OCI-M1 (cell line): ENCODE measurements at regions not wholly inside any gene's neighbourhood (a gene's known extent, or its start where the extent isn't known, plus 50 kb on each side); places are given as distances from the start of the nearest gene placed in this dataset.

Source experiments
- DNase-seq: peaks from one replicate; lab custom pipeline; 2025; lab: John Stamatoyannopoulos, UW

DNA sequence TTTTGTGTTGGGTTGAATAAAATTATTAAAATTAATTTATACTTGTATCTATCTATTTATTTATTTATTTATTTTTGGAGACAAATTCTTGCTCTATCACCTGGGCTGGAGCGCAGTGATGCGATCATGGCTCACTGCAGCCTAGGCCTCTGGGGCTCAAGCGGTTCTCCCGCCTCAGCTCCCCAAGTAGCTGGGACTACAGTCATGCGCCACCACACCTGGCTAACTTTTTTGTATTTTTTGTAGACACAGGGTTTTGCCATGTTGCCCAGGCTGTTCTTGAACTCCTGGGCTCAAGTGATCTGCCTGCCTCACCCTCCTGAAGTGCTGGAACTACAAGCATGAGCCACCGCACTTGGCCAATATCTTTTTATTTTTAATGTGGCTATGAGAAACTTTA lies 134.7 kb upstream of the SPDL1 start:
- no peak for DNase-seq

DNA sequence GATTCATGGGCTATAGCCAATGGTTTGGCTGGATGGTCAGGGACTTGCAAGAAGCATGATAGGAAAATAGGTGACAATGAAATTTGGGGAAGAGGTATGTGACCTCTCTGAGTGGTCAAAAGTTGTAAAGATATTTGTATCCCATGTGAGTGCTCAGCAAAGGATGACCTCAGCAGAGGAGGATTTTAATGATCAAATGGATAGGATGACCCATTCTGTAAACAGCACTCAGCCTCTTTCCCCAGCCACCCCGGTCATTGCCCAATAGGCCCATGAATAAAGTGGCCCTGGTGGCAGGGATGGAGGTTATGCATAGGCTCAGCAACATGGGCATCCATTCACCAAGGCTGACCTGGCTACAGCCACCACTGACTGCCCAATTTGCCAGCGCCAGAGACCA lies 138.4 kb upstream of the SPDL1 start:
- no peak for DNase-seq

DNA sequence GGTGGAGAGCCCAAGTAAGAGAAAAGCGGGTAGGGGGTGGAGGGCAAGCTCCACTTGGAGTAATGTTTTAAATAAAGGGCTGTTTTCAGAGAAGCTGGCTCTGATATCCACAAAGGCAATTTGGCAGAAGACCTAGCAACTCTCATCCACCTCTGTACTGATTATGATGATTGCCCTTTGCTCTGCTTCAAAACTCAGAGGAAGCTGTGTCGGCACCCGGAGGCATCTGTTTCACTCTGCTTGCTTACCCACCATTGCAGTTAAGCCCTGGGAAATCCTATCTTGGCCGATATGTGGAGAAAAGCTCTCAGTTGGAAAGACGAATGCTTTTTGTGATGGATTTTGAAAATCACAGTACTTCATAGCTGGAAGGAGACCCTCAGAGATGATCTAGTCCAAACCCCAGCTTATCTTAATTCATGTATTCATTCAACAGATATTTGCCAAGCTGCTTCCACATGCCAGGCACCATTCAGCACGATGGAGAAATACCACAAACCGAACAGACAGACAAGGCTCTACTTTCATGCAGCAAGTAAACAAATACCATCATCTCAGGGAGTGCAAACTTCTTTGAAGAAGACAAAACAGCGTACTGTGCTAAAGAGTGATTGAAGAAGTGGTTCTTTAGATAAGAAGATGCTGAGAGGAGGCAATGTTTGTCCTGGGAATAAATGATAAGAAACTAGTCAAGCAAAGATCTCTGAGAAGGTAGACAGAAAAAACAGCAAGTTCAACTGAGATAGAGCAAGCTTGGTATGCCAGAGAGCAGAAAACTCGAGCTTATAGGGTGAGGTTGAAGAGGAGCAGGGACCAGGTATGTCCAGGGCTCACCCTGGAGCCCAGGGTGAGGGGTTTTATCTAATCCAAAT lies 140.4 kb upstream of the SPDL1 start:
- DNase-seq: no peak

DNA sequence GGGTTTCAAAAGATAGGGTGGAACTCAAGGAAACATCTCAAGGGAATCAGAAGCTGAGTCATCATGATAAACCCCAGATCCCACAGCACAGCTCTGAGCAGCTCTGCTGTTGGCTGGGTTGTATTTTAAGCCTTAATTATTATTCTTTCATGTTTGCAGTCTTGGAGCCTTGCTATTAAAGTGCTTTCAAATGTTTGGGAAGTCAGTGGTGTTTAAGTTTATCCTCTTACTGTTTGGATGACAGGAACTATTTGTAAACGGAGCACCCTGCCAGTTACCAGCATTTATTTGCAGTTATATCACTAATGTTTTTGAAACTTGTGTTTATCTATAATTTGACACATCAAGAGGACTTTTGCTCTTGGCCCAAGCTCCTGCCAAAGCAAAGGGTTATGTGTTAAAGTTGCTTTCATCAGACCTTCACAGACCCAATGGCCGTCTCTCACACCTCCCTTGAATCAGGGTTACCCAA lies 141.1 kb upstream of the SPDL1 start:
- DNase-seq: no peak

DNA sequence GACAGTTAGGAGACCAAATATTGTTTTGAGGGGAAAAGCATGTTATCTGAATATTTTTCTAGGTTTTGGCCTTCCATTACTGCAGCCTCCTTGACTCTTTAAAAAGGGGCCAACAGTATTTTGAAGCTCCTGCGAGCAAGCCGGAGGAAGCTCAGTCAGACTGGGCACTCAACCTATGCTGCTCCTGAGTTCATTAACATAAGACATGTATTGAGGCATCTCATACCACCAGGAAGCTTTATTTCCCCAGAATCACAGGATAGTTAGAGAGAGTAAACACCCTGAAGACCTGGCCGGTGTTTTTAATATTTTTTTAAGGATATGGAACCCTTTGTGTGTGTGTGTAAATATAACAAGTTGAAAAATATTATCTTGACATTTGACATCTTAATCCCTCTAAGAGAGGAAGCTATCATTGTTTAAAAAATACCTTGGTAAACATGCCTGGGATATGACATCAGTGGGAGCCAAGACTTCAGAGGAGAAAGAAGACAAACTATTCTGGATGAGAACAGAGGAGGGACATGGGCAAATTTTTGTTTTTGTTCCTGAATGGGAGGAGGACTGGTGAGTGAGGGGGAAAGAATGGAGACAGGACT lies 139.3 kb upstream of the SLIT3 start:
- DNase-seq: no peak

DNA sequence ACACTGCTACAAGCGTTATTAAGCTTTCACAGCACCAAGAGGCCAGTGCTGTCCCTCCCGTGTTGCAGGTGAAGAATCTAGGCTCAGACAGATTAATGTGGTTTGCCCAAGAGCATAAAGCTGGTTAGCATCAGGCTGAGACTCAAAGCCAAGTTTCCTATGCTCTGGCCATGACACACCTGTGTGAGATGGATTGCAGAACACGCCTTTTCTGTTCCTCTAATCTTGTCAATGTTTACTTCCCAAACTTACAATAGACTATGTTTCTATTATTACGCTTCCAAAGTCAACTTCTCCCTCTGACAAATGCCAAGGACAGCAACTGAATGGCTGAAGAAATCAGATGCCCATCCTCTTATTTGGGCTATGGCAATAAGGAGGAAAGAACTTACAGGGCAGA lies 138.4 kb upstream of the SLIT3 start:
- DNase-seq: no peak

DNA sequence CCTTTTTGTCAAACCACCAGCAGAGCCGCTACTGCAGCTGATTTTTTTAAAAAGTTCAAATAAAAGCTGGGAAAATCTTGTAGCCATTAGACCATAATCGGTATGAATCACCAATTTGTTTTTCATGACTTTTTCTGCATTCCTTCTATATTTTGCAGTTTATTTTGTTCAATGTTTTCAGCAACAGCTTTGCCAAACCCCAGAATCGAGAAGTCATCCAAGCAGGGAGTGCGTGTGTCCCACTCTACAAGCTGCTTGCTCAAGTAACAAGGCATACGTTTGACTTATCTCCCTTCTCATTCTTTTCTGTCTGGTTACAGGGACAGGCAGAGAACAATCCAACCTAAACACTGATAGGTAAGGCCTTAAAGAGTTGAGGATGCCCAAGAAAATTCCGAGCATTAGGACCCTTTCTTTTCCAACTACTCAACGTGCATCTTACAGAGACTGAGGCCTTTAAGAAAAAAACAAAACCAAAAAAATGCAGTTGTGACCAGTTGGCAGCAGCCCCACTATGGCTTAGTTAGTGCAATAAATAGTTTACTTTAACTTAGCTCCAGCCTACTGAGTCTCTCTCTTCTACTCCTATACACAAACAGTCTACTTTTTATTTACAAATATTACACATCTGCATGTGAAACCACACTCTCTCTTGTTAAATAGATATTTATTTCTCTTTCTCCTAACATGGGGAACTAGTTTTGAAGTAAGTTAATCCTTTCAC lies 134.7 kb upstream of the SLIT3 start:
- no peak for DNase-seq

DNA sequence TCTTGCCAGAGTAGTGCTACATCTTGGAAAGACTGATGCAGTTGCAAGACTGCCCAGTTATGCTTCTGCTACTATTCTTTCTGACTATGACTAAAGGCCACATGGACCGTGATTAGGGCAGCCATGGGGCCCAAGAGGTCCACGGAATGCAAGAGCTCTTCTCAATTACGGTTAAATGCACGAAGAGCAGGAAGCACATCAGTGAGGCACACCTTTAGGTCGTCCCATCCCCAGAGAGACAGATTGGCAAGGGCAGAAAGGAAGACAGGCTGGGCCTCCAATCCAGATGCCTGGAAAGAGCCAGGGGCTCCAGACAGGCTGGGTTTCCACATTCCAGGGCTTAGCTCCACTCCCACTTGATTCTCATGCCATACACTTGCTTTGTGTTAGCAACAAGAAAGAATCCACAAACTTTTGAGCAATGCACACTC lies 132.3 kb upstream of the SLIT3 start:
- no peak for DNase-seq

DNA sequence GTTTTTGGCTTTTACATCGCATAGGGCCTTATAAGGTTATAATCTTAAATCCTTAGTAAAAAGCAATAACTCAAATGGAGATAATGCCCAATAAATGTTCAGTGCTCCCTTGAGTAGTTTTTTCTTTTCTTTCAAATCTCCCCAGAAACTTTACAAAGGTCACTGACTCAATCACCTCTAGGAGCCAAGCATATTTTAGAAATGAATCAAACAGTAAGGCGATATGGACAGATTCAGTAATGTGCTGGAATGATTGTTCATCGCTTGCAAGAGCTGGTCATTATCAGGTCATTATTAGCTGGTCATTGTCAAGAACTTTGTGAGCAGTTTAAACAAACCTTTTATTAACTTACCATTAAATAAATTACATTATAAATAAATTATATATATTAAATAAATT lies 130.4 kb upstream of the SLIT3 start:
- no peak for DNase-seq

DNA sequence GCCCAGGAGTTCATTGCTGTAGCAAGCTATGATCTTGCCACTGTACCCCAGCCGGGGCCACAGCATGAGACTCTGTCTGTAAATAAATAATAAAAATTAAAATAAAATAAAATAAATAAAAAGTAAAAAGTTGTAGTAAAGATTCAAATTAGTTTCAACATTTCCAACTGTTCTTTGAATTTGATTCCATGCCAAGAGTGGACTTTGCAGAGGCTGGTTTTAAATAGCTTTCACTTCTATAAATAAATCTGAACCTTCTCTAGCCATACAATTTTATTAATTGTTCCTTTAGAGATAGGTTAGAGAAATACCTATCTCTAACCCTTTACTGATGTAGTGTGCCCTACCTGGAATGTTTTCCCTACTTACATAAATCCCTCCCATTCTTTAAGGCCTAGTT lies 129.7 kb upstream of the SLIT3 start:
- no peak for DNase-seq

DNA sequence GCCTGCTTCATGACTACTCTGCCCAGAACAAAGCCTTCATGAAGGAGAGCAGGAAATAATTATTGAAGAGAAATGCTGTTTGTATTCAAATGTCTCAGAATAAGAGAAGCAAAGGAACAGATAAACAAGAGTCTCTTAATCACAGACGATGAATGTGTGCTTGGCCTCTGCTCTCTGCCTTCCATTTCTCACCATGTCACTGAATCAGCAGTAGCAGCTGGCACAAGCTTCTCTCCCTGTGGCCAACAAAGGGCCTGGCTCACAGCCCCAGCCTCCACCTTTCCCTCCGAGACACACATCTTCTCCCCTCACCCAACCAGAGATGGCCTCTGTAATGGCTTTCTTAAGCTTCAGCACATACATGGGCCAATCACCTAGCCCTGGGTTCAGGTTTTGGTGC lies 128.1 kb upstream of the SLIT3 start:
- DNase-seq: no peak

DNA sequence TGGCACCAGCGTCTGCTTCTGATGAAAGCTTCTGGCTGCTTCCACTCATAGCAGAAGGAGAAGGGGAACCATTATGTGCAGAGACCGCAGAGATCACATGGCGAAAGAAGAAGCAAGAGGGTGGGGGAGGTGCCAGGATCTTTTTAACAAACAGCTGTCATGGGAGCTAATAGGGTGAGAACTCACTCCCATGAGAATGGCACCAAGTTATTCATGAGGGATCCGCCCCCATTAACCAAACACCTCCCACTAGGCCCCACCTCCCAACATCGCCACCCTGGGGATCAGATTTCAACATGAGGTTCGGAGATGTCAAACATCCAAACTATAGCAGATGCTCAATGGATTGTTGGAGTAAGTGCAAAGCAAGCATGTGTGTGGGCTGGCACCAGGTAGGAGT lies 125.8 kb upstream of the SLIT3 start:
- DNase-seq: peak; percentile 23

DNA sequence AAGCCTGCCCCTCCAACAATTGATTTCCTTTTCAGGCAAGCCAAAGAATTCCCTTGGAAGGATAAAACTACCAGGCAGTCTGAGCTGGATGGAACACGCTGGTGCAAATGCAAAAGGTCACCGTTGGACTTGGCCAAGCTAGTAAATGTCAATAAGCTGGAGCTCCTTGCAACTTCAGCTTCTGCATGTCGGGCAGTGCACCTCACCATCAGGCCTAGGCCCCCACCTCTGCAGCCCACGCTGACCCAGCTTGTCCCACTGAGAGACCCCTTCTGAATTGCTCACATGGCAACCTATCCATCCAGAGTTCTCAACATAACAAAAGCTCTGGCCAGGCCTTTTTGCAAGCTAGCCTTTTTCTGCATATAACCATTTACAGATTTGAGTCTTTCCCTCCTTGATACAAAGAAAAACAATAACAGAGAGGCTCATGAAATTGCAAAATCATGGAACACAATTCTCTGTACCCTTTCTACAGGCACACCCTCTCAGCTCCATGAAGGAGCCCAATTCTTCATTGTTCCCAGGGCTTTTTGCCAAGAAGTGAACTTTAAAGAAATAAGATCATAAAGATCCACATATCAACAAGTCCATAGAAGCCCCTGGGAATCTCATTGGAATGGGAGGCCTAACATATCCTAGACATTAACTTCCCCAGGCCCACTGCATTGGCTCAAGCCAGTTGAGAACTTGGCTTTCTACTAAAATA lies 123.9 kb upstream of the SLIT3 start:
- no peak for DNase-seq

DNA sequence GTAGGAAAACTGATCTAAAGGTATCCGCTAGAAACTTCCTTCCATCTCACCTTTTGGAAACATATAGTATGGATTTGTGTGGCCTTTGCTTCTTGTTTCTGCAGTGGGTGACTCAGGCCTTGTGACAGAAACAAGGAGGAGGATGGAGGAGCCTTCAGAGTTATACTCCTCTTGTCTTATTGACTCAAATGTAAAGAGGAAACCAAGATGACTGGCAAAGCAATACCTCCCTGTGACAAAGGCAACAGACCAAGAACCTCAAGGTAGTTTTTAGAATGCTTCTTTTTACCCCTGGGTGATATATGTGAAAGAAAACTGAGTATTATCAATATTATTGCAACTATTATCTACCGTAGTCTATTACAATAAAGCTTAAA lies 123.3 kb upstream of the SLIT3 start:
- DNase-seq: no peak

DNA sequence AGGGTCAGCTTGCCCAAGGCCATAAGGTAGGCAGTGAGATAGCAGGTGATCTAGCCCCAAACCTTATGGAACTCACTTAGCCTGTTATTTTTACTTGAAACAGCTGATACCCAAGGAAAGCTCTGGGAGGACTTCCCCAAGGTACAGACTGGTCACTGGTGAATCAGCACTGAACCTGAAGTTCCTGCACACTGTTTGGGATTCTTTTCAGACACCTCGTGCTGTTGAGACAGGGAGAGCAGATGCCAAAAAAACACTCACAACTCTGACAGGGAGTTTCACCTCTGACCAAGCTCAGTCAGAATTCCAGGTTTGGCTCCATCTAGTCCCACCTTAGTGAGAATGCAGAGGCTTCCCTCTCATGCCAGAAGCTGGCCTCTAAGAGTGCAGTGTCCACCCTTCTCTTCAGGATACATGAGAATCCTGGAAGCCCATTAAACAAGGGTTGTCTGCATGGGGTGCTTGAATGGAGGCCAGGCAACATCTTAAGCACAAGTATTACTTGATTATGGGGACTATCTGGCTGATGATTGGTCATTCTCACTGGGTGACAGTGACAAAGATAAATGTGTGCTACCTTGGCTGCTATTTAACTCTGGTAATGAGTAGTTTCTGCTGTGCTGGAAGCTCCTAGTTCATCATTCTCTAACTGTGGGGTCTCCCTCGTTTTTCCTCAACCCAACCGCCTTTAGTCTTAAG lies 122.8 kb upstream of the SLIT3 start:
- no peak for DNase-seq

DNA sequence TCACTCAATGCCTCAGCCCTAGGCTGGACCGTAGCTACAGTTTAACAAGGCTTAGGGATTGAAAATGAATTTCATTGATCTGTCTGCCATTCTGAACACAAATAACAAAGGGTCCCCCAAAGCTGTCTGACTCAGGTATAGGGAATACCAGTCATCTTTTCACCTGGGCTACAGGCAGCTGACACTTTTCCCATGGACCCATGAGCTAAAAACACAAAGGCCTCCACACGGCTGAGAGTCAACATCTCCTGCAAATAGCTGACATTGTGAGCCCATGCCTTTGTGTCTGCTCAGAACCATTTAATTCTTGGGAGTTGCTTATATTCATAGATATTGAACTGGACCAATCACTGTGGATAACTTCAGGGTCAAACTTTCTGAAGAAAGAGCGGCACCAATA lies 121.1 kb upstream of the SLIT3 start:
- no peak for DNase-seq

DNA sequence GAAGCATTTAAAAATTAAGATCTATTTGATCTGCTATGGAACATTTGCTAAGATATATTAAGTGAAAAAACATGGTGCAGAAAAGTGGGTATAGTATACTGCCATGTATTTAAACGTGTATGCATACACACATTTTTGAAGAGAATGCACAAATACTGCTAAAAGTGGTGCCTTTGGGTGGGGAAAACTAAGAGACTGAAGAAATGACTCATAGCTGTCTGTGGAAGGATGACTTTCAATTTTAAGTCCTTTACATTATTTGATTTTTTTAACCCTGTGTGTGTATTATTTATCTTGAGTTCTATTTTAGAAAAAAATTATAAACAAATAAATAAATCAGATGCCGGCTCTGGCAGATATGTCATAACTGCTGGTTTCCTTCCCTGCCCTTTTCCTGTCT lies 120.7 kb upstream of the SLIT3 start:
- DNase-seq: no peak

DNA sequence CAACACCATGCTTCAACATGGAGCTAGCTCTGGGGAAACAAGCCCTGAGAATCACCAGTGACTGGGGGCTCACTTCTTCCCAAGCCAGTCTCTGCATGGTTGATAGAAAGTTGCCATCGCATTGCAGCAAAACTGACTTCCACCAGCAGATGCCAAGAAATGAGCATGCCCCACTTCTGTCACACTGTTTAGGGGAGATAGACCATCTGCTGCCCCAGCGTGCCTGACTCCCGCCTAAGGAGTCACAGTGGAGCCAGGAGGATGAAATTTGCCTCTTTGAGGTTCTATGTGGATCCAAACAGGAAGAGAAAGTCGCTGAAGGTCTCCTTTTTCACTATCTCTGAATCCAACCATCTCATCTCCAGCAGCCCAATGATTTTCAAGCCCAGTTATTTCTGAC lies 116.7 kb upstream of the SLIT3 start:
- DNase-seq: no peak

DNA sequence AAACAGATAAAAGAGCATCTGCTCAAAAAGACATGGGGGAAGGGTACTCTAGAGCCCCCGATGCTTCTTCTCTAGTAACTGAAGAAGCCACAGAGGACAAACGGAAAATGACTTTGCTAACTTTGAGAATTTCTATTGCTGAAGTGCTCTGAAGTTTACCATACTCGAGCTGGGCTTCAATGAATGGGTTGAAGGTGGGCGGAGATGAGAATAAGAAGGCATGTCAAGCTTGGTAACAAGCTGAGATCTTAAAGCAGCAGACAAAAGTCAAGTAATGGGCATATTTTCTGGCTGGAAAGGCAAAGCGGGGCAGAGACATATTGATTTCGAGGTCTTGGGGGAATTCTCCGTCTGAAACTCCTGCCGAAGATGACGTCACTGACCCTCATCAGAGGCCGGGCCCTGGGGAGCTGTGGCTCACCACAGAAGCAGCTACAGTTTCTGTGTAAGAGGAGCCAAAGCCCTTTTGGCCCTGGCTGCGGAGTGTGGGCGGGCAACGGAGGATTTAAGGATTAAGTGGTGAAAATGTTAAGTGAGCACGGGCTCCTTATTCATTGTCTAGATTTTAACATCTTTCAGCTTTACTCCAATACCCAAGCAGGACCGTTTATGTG lies 115.8 kb upstream of the SLIT3 start:
- peak; percentile 22 for DNase-seq

DNA sequence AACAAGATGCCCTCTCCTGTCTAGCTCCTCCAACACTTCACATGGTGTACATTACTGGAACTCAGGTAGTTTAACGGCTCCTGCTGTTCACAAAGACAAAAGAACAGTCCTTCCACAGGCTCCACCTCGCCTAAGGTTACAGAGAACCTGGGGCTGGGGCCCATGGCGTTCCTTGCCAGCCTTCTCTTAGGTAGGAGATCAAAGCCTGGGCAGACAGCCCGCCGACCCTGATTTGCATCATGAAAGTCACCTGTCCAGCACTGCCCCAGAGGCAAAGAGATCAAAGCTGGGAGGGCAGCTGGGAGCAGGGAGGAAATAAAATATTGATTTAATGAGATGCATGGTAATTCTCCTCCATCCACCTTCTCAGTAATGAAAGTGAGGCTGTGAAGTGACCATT lies 115.0 kb upstream of the SLIT3 start:
- DNase-seq: no peak

DNA sequence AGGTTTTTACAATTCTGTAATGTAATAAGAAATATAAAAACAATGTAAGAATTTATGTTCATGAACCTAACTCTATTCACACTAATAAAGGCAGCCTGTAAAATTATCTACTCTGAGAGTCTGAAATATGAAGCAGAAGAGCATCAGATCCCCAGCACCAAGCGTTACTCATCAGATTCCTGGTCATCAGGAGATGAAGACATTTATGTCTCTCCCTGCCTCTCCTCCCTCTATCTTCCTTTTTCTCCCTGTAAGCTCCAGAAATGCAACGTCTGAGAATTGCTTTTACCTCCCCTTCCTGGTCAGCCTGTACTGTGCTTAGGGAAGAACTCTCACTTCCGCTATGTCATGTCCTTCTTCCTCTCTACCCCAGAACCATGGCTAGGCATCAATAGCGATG lies 114.4 kb upstream of the SLIT3 start:
- DNase-seq: no peak
